Transverse colon (tissue), 4 donors: ENCODE measurements at regions not wholly inside any gene's neighbourhood (a gene's known extent, or its start where the extent isn't known, plus 50 kb on each side); places are given as distances from the start of the nearest gene placed in this dataset.

ENCODE experiments used
- DNase-seq: peaks from one replicate; pipeline ENCODE4 v3.0.0-alpha.2; 2019
- H3K27ac ChIP-seq, 4 donors: fragments of 200-600 bp; sonication (generic); 2 replicates each; pipeline ENCODE4 v1.5.1; 2016 to 2018; ENCODE audit warnings: inconsistent platforms in 4 of 4
- H3K27me3 ChIP-seq: fragments of 200-600 bp; sonication (generic); 2 replicates; pipeline ENCODE4 v1.5.1; 2017; ENCODE audit warnings: inconsistent platforms
- H3K36me3 ChIP-seq, 4 donors: fragments of 200-600 bp; sonication (generic); 2 replicates each; pipeline ENCODE4 v1.5.1; 2017 to 2019; ENCODE audit warnings: inconsistent platforms in 4 of 4
- H3K4me1 ChIP-seq, 4 donors: fragments of 200-600 bp; sonication (generic); 2 replicates each; pipeline ENCODE4 v1.5.1; 2017 to 2020; ENCODE audit warnings: inconsistent platforms in 4 of 4
- H3K4me3 ChIP-seq, 4 donors: fragments of 200-600 bp; sonication (generic); 1 replicate in 1 of 4; 2 replicates in 3 of 4; pipeline versions ENCODE4 v1.5.1 to v1.6.1; 2017 to 2019; ENCODE audit warnings: inconsistent platforms in 4 of 4
- H3K9me3 ChIP-seq, 2 donors: fragments of 200-600 bp; sonication (generic); 2 replicates each; pipeline ENCODE4 v1.5.1; 2017 to 2019; ENCODE audit warnings: inconsistent platforms in 2 of 2
- EP300 ChIP-seq: sonication (generic); formaldehyde crosslinking; IDR thresholded peaks from one replicate; pipeline ENCODE4 v1.6.1; 2017; ENCODE audit warnings: antibody characterized with exemption, low read depth
- POLR2A ChIP-seq: fragments of 450-650 bp; IDR thresholded peaks from one replicate; pipeline ENCODE4 v1.6.1; 2016; ENCODE audit warnings: antibody characterized with exemption, mild to moderate bottlenecking, moderate library complexity
- POLR2AphosphoS5 ChIP-seq, 3 donors: sonication (generic); formaldehyde crosslinking; IDR thresholded peaks; one replicate each; pipeline ENCODE4 v1.6.1; 2016; ENCODE audit warnings: antibody characterized with exemption in 3 of 3
- WGBS, 2 donors: methylation state at CpG; one replicate each; pipeline ENCODE4 v1.1.5; 2018; ENCODE audit warnings: low coverage in 1 of 2; 5-methylcytosine and 5-hydroxymethylcytosine counted together
- in situ Hi-C, 4 donors: fragments of 200-750 bp; cut with MboI; loops; one replicate each; pipeline versions ENCODE4 v1.15.0 to v1.15.1; 2017; ENCODE audit warnings: low sequenced_read_pairs in 3 of 4, low pct_ligation_motif_present in 1 of 4, low pct_unique_long_range_greater_than_20kb in 1 of 4
- intact Hi-C: fragments of 100-400 bp; cut with DNase I; formaldehyde crosslinking; loops from one replicate; pipeline ENCODE4 v1.15.1; 2023; ENCODE audit warnings: low total_unique reads
- TF ChIP-seq, protein P1 (sequence below), 5 experiments: fragments of 200-600 bp in 3 of 5; fragments of 450-650 bp in 2 of 5; sonication (generic) in 3 of 5; IDR thresholded peaks; 1 replicate in 2 of 5; 2 replicates in 3 of 5; pipeline ENCODE4 v1.5.1; 2016 to 2017; ENCODE audit warnings: antibody characterized with exemption in 5 of 5, inconsistent platforms in 3 of 5, mild to moderate bottlenecking in 2 of 5, moderate library complexity in 1 of 5

DNA sequence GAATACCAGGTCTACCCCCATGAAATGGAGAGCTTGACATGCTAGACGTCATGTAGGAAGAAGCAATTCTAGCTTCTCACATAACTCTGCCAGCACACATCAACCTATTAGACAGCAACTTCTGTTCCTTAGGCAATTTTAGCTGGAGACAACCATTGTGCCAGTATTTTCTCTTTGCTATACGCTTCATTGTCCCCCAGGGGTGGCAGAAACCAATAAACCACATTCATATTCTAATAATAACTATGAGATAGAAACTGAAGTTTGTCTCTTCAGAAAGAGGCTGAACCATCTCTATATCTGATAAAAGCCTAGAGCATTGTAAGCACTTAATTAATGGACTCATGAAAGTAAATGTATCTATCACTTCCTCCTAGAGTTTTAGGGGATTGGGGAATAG is 278.6 kb downstream of the FOXG1 start:
- DNase-seq = no peak
- TF ChIP-seq EP300 (no peak), POLR2A (no peak), POLR2AphosphoS5 (IDR thresholded peaks at IDR 0.05) (no peak)
- TF ChIP-seq, protein P1, sequence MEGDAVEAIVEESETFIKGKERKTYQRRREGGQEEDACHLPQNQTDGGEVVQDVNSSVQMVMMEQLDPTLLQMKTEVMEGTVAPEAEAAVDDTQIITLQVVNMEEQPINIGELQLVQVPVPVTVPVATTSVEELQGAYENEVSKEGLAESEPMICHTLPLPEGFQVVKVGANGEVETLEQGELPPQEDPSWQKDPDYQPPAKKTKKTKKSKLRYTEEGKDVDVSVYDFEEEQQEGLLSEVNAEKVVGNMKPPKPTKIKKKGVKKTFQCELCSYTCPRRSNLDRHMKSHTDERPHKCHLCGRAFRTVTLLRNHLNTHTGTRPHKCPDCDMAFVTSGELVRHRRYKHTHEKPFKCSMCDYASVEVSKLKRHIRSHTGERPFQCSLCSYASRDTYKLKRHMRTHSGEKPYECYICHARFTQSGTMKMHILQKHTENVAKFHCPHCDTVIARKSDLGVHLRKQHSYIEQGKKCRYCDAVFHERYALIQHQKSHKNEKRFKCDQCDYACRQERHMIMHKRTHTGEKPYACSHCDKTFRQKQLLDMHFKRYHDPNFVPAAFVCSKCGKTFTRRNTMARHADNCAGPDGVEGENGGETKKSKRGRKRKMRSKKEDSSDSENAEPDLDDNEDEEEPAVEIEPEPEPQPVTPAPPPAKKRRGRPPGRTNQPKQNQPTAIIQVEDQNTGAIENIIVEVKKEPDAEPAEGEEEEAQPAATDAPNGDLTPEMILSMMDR (IDR thresholded peaks at IDR 0.05) = no peak
- H3K9me3 ChIP-seq = peaks cover 0 to under 1% of the 10 kb centered on the region in 2 donors
- intact Hi-C loops = no loop called here
- H3K27me3 ChIP-seq = no peaks in the 10 kb centered on the region
- WGBS, 2 donors = 50 to 65% methylated on average over 2 of the region's 2 CpGs
- H3K27ac ChIP-seq = no peak overlapping the region
- H3K36me3 ChIP-seq = no peaks in the 10 kb centered on the region
- no peaks in the 10 kb centered on the region for H3K4me1 ChIP-seq
- in situ Hi-C loops = no loop called here
- H3K4me3 ChIP-seq = no peak overlapping the region

DNA sequence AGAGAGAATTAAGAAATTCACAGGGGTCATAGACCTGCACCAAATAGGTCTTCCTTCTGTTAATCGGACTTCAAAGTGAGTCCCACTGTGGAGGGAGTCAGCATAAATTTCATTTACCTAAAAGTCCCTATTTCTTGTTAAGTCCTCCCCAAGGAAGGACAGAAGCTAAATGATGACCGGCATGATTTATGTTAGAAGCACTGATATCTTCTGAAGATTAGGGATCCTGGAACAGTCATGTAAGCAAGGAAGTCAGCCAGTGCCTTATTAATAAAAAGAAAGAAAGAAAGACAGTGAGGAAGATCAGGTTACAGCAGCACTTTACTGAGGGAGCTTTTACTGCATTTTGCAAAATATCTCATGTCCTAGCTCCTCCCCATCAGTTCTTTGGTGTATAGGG is 287.5 kb downstream of the FOXG1 start:
- WGBS, 2 donors = 68% methylated on average over 2 of the region's 2 CpGs; no CpG with 5 or more reads in 1 of the 2 donors
- no peaks in the 10 kb centered on the region for H3K4me1 ChIP-seq
- TF ChIP-seq POLR2A (no peak), EP300 (no peak), POLR2AphosphoS5 (IDR thresholded peaks at IDR 0.05) (no peak)
- TF ChIP-seq, protein P1 (IDR thresholded peaks at IDR 0.05) = no peak
- no peak for DNase-seq
- H3K36me3 ChIP-seq = no peaks in the 10 kb centered on the region
- no peak overlapping the region for H3K27ac ChIP-seq
- intact Hi-C loops = no loop called here
- peaks cover 0 to 7% of the 10 kb centered on the region in 2 donors for H3K9me3 ChIP-seq
- H3K27me3 ChIP-seq = no peaks in the 10 kb centered on the region
- H3K4me3 ChIP-seq = no peak overlapping the region
- in situ Hi-C loops = no loop called here

DNA sequence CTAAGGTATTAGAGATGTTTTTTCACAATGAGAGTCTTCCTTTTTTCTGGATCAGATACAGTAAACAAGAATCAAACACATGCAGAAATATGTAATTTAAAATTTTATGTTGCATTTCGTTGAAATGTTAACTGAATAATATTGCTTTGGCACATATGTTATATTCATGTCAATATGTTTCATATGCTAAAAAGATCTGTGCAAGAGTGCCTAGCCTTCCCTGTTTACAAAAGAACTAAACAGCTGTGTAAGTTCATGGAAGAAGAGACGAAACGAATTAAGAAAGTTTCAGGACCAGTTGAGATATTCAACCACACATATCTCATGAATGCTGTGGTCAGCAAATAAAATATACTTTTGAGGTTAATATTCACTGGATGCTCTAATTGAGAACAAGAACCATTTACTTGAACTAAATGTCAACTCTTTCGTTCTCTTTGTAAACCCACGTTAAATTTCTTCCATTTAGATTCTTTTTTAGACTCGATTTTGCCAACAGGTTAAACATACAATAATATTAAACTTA is 289.5 kb downstream of the FOXG1 start:
- no peak overlapping the region for H3K27ac ChIP-seq
- TF ChIP-seq EP300 (no peak), POLR2A (no peak), POLR2AphosphoS5 (IDR thresholded peaks at IDR 0.05) (no peak)
- TF ChIP-seq, protein P1 (IDR thresholded peaks at IDR 0.05) = no peak
- WGBS, 2 donors = 67 to 72% methylated on average over 6 of the region's 6 CpGs
- no peak overlapping the region for H3K4me3 ChIP-seq
- no peaks in the 10 kb centered on the region for H3K9me3 ChIP-seq
- H3K27me3 ChIP-seq = no peaks in the 10 kb centered on the region
- DNase-seq = no peak
- in situ Hi-C loops (no loop called here), intact Hi-C loops (no loop called here)
- H3K4me1 ChIP-seq = no peaks in the 10 kb centered on the region
- no peaks in the 10 kb centered on the region for H3K36me3 ChIP-seq

DNA sequence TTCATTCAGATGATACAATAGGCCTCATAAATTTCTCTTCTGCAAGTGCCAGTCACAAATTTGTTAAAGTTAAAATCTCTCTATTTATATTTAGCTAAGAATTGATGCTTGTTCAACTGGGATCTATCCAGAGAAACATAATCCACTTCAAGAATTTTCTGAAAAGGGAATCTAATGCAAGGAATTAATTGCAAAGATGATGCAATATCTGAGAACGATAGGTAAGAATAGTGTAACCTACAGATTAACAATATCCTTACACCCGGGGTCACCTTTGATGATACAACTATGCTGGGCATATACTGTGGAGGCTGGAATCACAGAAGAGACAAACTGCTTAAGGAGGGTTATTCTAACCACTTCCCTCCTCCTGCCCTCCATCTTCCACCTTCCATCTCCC is 295.1 kb downstream of the FOXG1 start:
- in situ Hi-C loops = no loop called here
- TF ChIP-seq POLR2A (no peak), POLR2AphosphoS5 (IDR thresholded peaks at IDR 0.05) (no peak), EP300 (no peak)
- TF ChIP-seq, protein P1 (IDR thresholded peaks at IDR 0.05) = no peak
- no peak for DNase-seq
- Histone ChIP-seq H3K9me3 (no peaks in the 10 kb centered on the region), H3K4me1 (no peaks in the 10 kb centered on the region), H3K27ac (no peak overlapping the region), H3K36me3 (no peaks in the 10 kb centered on the region), H3K27me3 (no peaks in the 10 kb centered on the region), H3K4me3 (no peak overlapping the region)
- intact Hi-C loops = no loop called here
- WGBS, 2 donors = 77 to 80% methylated on average over 2 of the region's 2 CpGs
